HG02588 (cell line): ENCODE measurements at regions not wholly inside any gene's neighbourhood (a gene's known extent, or its start where the extent isn't known, plus 50 kb on each side); places are given as distances from the start of the nearest gene placed in this dataset.

ENCODE experiments used
- ATAC-seq: cut with Tn5 transposase; IDR thresholded peaks from one replicate; pipeline ENCODE4 v1.9.1; 2021; ENCODE audit warnings: mild to moderate bottlenecking, moderate library complexity; ENCODE audit not compliant: unreplicated experiment

- no peak for ATAC-seq
These were observed 309.9 kb downstream of the BCL11B start for GRCh38 chr14:98962118-98962517.

GRCh38 chr14:98963610-98964009 lies 308.4 kb downstream of the BCL11B start:
- ATAC-seq, result no peak

GRCh38 chr14:98964171-98964570 lies 307.8 kb downstream of the BCL11B start:
- no peak for ATAC-seq

- no peak for ATAC-seq
These were observed 306.9 kb downstream of the BCL11B start for GRCh38 chr14:98965076-98965475.

- no peak for ATAC-seq
These were observed 306.0 kb downstream of the BCL11B start for GRCh38 chr14:98966016-98966415.

- no peak for ATAC-seq
These were observed 305.4 kb downstream of the BCL11B start for GRCh38 chr14:98966475-98967162.

- ATAC-seq, result no peak
These were observed 297.9 kb downstream of the BCL11B start for GRCh38 chr14:98974113-98974512.

GRCh38 chr14:98976271-98976670 lies 295.7 kb downstream of the BCL11B start:
- no peak for ATAC-seq

- ATAC-seq, result no peak
These were observed 294.5 kb downstream of the BCL11B start for GRCh38 chr14:98977451-98977850.

- no peak for ATAC-seq
These were observed 289.0 kb downstream of the BCL11B start for GRCh38 chr14:98982986-98983385.

GRCh38 chr14:98984027-98984718 lies 287.8 kb downstream of the BCL11B start:
- ATAC-seq, result no peak

GRCh38 chr14:98984719-98985041 lies 287.3 kb downstream of the BCL11B start:
- no peak for ATAC-seq

GRCh38 chr14:98993818-98994217 lies 278.2 kb downstream of the BCL11B start:
- no peak for ATAC-seq

GRCh38 chr14:98994561-98994960 lies 277.4 kb downstream of the BCL11B start:
- no peak for ATAC-seq

- ATAC-seq, result no peak
These were observed 274.3 kb downstream of the BCL11B start for GRCh38 chr14:98997526-98998205.

- no peak for ATAC-seq
These were observed 272.7 kb downstream of the BCL11B start for GRCh38 chr14:98999345-98999744.

GRCh38 chr14:98999901-99000300 lies 272.1 kb downstream of the BCL11B start:
- ATAC-seq, result no peak

GRCh38 chr14:99001241-99001640 lies 270.8 kb downstream of the BCL11B start:
- no peak for ATAC-seq

GRCh38 chr14:99003646-99004045 lies 268.4 kb downstream of the BCL11B start:
- no peak for ATAC-seq

GRCh38 chr14:99004112-99004511 lies 267.9 kb downstream of the BCL11B start:
- no peak for ATAC-seq

- no peak for ATAC-seq
These were observed 265.7 kb downstream of the BCL11B start for GRCh38 chr14:99006276-99006675.

GRCh38 chr14:99007795-99008194 lies 264.2 kb downstream of the BCL11B start:
- no peak for ATAC-seq
